ENCODE measurements at regions not wholly inside any gene's neighbourhood (a gene's known extent, or its start where the extent isn't known, plus 50 kb on each side); places are given as distances from the start of the nearest gene placed in this dataset.

GRCh38 chr1:70536708-70537366 lies 125.8 kb downstream of the CTH start:
- H3K4me3 Mint-ChIP-seq (ENCODE audit: unreplicated experiment), result no peak overlapping the region
- no peaks in the 10 kb centered on the region for H3K4me1 Mint-ChIP-seq (ENCODE audit: low read depth, unreplicated experiment)
- no peaks in the 10 kb centered on the region for H3K27me3 Mint-ChIP-seq (ENCODE audit: unreplicated experiment)
- DNase-seq, result no peak
- H3K27ac Mint-ChIP-seq (ENCODE audit: unreplicated experiment), result no peak overlapping the region
- TF ChIP-seq CTCF (IDR thresholded peaks at IDR 0.05; ENCODE audit: partially characterized antibody, unreplicated experiment), result no peak
- H3K9me3 Mint-ChIP-seq (ENCODE audit: unreplicated experiment), result no peaks in the 10 kb centered on the region
- H3K36me3 Mint-ChIP-seq (ENCODE audit: unreplicated experiment), result no peaks in the 10 kb centered on the region

- Mint-ChIP-seq H3K4me1 (ENCODE audit: low read depth, unreplicated experiment) (no peaks in the 10 kb centered on the region), H3K27ac (ENCODE audit: unreplicated experiment) (no peak overlapping the region), H3K27me3 (ENCODE audit: unreplicated experiment) (no peaks in the 10 kb centered on the region), H3K36me3 (ENCODE audit: unreplicated experiment) (no peaks in the 10 kb centered on the region), H3K4me3 (ENCODE audit: unreplicated experiment) (no peak overlapping the region), H3K9me3 (ENCODE audit: unreplicated experiment) (no peaks in the 10 kb centered on the region)
- DNase-seq, result no peak
- no peak for TF ChIP-seq CTCF (IDR thresholded peaks at IDR 0.05; ENCODE audit: partially characterized antibody, unreplicated experiment)
Observed at GRCh38 chr1:70537788-70538187, 126.7 kb downstream of the CTH start.

GRCh38 chr1:70542030-70542429 lies 131.0 kb downstream of the CTH start:
- Mint-ChIP-seq H3K27me3 (ENCODE audit: unreplicated experiment) (no peaks in the 10 kb centered on the region), H3K36me3 (ENCODE audit: unreplicated experiment) (no peaks in the 10 kb centered on the region), H3K4me3 (ENCODE audit: unreplicated experiment) (no peak overlapping the region), H3K27ac (ENCODE audit: unreplicated experiment) (no peak overlapping the region), H3K4me1 (ENCODE audit: low read depth, unreplicated experiment) (no peaks in the 10 kb centered on the region), H3K9me3 (ENCODE audit: unreplicated experiment) (no peaks in the 10 kb centered on the region)
- DNase-seq, result no peak
- no peak for TF ChIP-seq CTCF (IDR thresholded peaks at IDR 0.05; ENCODE audit: partially characterized antibody, unreplicated experiment)

GRCh38 chr1:70542856-70543255 lies 131.8 kb downstream of the CTH start:
- Mint-ChIP-seq H3K4me3 (ENCODE audit: unreplicated experiment) (no peak overlapping the region), H3K27me3 (ENCODE audit: unreplicated experiment) (no peaks in the 10 kb centered on the region), H3K9me3 (ENCODE audit: unreplicated experiment) (no peaks in the 10 kb centered on the region), H3K36me3 (ENCODE audit: unreplicated experiment) (no peaks in the 10 kb centered on the region), H3K27ac (ENCODE audit: unreplicated experiment) (no peak overlapping the region), H3K4me1 (ENCODE audit: low read depth, unreplicated experiment) (no peaks in the 10 kb centered on the region)
- no peak for DNase-seq
- TF ChIP-seq CTCF (IDR thresholded peaks at IDR 0.05; ENCODE audit: partially characterized antibody, unreplicated experiment), result no peak

GRCh38 chr1:70546726-70547125 lies 135.7 kb downstream of the CTH start:
- DNase-seq, result no peak
- H3K9me3 Mint-ChIP-seq (ENCODE audit: unreplicated experiment), result no peaks in the 10 kb centered on the region
- H3K36me3 Mint-ChIP-seq (ENCODE audit: unreplicated experiment), result no peaks in the 10 kb centered on the region
- no peak overlapping the region for H3K4me3 Mint-ChIP-seq (ENCODE audit: unreplicated experiment)
- no peaks in the 10 kb centered on the region for H3K27me3 Mint-ChIP-seq (ENCODE audit: unreplicated experiment)
- H3K4me1 Mint-ChIP-seq (ENCODE audit: low read depth, unreplicated experiment), result no peaks in the 10 kb centered on the region
- no peak for TF ChIP-seq CTCF (IDR thresholded peaks at IDR 0.05; ENCODE audit: partially characterized antibody, unreplicated experiment)
- no peak overlapping the region for H3K27ac Mint-ChIP-seq (ENCODE audit: unreplicated experiment)
